ENCODE measurements at regions not wholly inside any gene's neighbourhood (a gene's known extent, or its start where the extent isn't known, plus 50 kb on each side); places are given as distances from the start of the nearest gene placed in this dataset.
"Not testable (repeated sequence)": the region's sequence is repeated elsewhere in the genome, so short reads cannot be mapped to it uniquely, and the experiment has no call there.

GRCh38 chr3:163551915-163552658, 1526.2 kb downstream of the SI start:
- not testable (repeated sequence) for DNase-seq

- DNase-seq: no peak
Measured at GRCh38 chr3:163548015-163548414, 1530.3 kb downstream of the SI start.

GRCh38 chr3:163547014-163547685, 1531.1 kb downstream of the SI start:
- DNase-seq: no peak

- DNase-seq: no peak
Measured at GRCh38 chr3:163543662-163544061, 1534.6 kb downstream of the SI start.

GRCh38 chr3:163541629-163542028, 1536.7 kb downstream of the SI start:
- no peak for DNase-seq

- no peak for DNase-seq
Measured at GRCh38 chr3:163538387-163538786, 1539.9 kb downstream of the SI start.

- no peak for DNase-seq
Measured at GRCh38 chr3:163533381-163533780, 1544.9 kb downstream of the SI start.

- DNase-seq: no peak
Measured at GRCh38 chr3:163523375-163523774, 1554.9 kb downstream of the SI start.

GRCh38 chr3:163521261-163521660, 1557.0 kb downstream of the SI start:
- no peak for DNase-seq

- DNase-seq: no peak
Measured at GRCh38 chr3:163518065-163518464, 1560.2 kb downstream of the SI start.

GRCh38 chr3:163513149-163513657, 1565.1 kb downstream of the SI start:
- no peak for DNase-seq

GRCh38 chr3:163508206-163508605, 1570.1 kb downstream of the SI start:
- no peak for DNase-seq

- DNase-seq: no peak
Measured at GRCh38 chr3:163504974-163505373, 1573.3 kb downstream of the SI start.

- DNase-seq: not testable (repeated sequence)
Measured at GRCh38 chr3:163499736-163500219, 1578.5 kb downstream of the SI start.

GRCh38 chr3:163498842-163499735, 1579.2 kb downstream of the SI start:
- DNase-seq: not testable (repeated sequence)

- DNase-seq: no peak
Measured at GRCh38 chr3:163491714-163492113, 1586.6 kb downstream of the SI start.

- no peak for DNase-seq
Measured at GRCh38 chr3:163490119-163490518, 1588.2 kb downstream of the SI start.

- no peak for DNase-seq
Measured at GRCh38 chr3:163482695-163483094, 1595.6 kb downstream of the SI start.

- DNase-seq: no peak
Measured at GRCh38 chr3:163481738-163482137, 1596.6 kb downstream of the SI start.

GRCh38 chr3:163476179-163476578, 1602.1 kb downstream of the SI start:
- DNase-seq: no peak

- no peak for DNase-seq
Measured at GRCh38 chr3:163474766-163475165, 1603.5 kb downstream of the SI start.

Data from right lung (tissue), 2 donors.